HUDEP-2 (cell line): ENCODE measurements at regions not wholly inside any gene's neighbourhood (a gene's known extent, or its start where the extent isn't known, plus 50 kb on each side); places are given as distances from the start of the nearest gene placed in this dataset.

Source experiments
- DNase-seq, 76 experiments: peaks; one replicate each; lab custom pipeline; 2025; ENCODE audit not compliant: unreplicated experiment in 76 of 76; lab: John Stamatoyannopoulos, UW

- no peak for DNase-seq
Measured at GRCh38 chr2:6784291-6784690, 81.4 kb downstream of the CMPK2 start.

- no peak for DNase-seq
Measured at GRCh38 chr2:6785493-6785892, 80.2 kb downstream of the CMPK2 start.

DNA sequence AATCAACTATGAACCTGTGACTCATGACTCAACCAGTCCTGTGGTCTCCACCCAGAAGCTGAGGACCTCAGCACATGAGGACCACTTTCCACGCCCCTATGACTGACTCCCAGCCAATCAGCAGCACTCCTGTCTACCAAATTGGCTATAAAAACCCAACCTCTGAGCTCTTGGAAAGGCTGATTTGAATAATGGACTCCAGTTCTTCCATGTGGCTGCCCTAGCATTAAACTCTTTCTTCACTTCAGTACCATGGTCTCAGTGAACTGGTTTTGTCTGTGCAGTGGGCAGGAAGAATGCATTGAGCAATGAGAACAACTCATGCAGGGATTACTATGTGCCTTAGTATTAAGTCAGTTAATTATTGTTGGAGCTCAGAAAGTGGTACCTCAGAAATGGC is 78.3 kb downstream of the CMPK2 start:
- no peak for DNase-seq

DNA sequence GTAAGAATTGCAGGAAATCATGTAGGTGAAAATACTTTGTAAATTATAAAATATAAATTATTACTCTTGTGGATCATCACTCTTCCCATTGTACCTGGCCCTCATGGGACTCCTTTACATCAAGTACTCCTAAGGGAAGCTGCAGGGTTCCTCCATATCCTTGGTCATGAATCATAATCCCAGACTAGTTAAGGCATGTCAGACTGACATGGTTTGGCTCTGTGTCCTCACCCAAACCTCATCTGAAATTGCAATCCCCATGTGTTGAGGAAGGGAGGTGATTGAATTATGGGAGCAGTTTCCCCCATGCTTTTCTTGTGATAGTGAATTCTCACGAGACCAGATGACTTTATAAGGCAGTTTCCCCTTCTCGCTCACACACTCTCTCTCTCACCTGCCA is 77.1 kb downstream of the CMPK2 start:
- DNase-seq, result no peak

DNA sequence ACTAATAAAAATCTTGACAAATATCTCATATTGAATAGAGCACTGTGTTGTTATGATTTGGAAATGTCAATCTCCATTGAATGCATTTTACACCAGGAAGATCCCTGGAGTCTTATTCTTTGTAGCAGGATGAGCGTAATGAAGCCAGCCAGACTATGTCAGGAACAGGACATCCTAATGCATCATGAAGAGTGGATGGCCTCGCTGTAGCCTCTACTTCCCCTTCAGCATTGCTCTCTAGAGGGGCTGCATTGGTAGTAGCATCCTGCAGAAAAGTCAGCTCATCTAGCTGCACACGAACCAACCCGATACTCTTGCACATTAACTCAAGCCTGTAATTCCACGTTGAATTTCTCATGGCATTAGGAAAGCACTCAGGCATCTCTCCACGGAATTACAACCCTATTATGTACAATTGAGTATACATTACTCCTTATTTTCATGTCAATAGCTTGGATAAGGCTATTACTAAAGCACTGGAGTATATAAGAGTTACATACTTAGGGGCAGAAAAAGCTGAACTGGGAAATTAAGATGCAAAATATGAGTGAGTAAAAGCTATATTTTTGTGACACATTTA is 76.1 kb downstream of the CMPK2 start:
- DNase-seq, result no peak

DNA sequence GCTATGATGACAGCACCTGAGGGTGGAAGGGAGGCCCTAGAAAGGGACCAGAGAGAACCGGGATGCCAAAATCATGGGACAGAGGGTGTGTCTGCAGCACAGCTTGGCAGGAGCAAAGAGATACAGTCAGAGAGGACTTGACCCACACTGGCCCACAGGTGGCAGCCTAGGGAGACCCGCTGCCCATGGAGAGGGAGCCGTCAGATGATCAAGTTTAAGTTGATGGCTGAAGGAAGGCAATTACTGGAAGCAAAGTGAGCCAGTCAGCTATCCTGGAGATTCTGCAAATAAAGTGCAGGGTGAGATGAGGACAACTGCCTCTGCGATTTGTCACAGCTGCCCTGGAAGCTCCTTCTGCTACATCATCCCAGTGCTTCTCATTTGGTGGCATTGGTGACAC is 74.0 kb downstream of the CMPK2 start:
- DNase-seq, result peak in 5 of 76 experiments; percentile 4 to 22 (median 7)

GRCh38 chr2:6792883-6793282 is 72.8 kb downstream of the CMPK2 start:
- no peak for DNase-seq

DNA sequence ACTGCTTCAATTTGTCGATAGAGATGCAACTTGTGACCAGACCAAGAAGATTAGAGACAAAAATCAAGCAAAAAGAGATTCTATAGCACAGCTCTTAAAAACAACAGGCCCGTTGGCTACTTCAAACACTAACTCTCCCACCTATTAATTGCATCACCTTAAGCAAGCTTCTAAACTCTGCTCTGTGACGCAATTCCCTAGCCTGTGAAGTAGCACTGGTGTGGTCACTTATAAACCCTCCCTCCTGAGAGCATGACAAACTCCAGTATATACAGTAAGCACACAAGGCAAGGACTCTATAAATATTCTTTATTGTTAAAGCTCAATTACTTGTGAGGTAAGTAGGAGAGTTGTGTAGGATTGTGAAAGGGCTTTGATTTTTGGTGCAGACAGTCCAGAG is 72.3 kb downstream of the CMPK2 start:
- DNase-seq, result no peak

- no peak for DNase-seq
Measured at GRCh38 chr2:6793913-6794312, 71.8 kb downstream of the CMPK2 start.

- DNase-seq, result no peak
Measured at GRCh38 chr2:6794448-6794847, 71.3 kb downstream of the CMPK2 start.
